ENCODE measurements at regions not wholly inside any gene's neighbourhood (a gene's known extent, or its start where the extent isn't known, plus 50 kb on each side); places are given as distances from the start of the nearest gene placed in this dataset.

- Mint-ChIP-seq H3K27me3 (no peaks in the 10 kb centered on the region), H3K36me3 (peaks cover 2% of the 10 kb centered on the region), H3K9me3 (peaks cover 11 to 38% (median 29%) of the 10 kb centered on the region in 3 donors), H3K27ac (no peak overlapping the region), H3K4me1 (peaks cover 0 to 1% (median 0%) of the 10 kb centered on the region in 3 donors), H3K4me3 (no peak overlapping the region)
Measured at GRCh38 chr1:193333166-193333565, 146.8 kb upstream of the B3GALT2 start.

DNA sequence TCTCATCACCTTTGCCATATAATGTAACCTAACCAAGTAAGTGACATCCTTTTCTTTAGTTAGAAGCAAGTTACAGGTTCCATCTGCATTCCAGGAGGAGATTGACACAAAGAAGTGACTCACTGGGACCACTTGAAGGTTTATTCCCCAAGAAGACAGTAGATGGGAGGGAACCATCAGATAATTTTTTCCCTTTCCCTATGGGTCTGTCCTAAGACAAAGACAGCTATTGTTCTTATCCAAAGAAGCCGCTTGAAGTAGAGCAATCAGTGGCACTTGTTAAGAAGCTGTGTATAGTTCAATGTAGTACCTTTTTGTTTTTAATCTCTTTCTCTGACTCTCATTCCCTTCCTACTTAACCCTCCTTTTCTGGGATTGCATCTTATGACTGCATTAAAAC lies 139.9 kb upstream of the B3GALT2 start:
- peaks cover 8 to 23% (median 22%) of the 10 kb centered on the region in 3 donors for H3K9me3 Mint-ChIP-seq
- H3K36me3 Mint-ChIP-seq = no peaks in the 10 kb centered on the region
- no peak overlapping the region for H3K4me3 Mint-ChIP-seq
- peaks cover 0 to 1% (median 0%) of the 10 kb centered on the region in 3 donors for H3K4me1 Mint-ChIP-seq
- peaks cover 2% of the 10 kb centered on the region for H3K27me3 Mint-ChIP-seq
- H3K27ac Mint-ChIP-seq = no peak overlapping the region

GRCh38 chr1:193325771-193326170 lies 139.4 kb upstream of the B3GALT2 start:
- no peak overlapping the region for H3K4me3 Mint-ChIP-seq
- H3K4me1 Mint-ChIP-seq = peaks cover 0 to 1% (median 0%) of the 10 kb centered on the region in 3 donors
- peaks cover 8 to 22% (median 21%) of the 10 kb centered on the region in 3 donors for H3K9me3 Mint-ChIP-seq
- H3K27me3 Mint-ChIP-seq = peaks cover 2% of the 10 kb centered on the region
- no peak overlapping the region for H3K27ac Mint-ChIP-seq
- H3K36me3 Mint-ChIP-seq = no peaks in the 10 kb centered on the region

DNA sequence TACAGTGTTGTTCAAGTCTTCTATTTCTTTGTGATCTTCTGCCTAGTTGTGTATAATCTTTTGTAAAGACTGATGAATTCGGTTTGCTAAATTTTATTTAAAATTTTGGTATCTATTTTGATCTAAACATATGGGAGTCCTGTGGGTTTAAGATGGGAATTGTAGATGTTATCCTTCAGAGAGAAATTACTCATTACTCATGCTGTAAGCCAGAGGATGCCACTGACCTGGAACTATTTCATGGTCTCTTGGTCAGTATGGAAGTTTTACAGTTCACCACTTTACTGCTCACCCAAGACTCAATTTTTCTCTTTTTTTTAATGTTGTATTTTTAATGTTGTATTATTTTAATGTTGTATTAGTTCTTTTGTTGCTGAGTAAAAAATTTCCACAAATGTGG lies 138.6 kb upstream of the B3GALT2 start:
- Mint-ChIP-seq H3K4me3 (no peak overlapping the region), H3K27me3 (peaks cover 2% of the 10 kb centered on the region), H3K36me3 (no peaks in the 10 kb centered on the region), H3K9me3 (peaks cover 8 to 21% (median 17%) of the 10 kb centered on the region in 3 donors), H3K4me1 (peaks cover 0 to 1% (median 0%) of the 10 kb centered on the region in 3 donors), H3K27ac (no peak overlapping the region)

DNA sequence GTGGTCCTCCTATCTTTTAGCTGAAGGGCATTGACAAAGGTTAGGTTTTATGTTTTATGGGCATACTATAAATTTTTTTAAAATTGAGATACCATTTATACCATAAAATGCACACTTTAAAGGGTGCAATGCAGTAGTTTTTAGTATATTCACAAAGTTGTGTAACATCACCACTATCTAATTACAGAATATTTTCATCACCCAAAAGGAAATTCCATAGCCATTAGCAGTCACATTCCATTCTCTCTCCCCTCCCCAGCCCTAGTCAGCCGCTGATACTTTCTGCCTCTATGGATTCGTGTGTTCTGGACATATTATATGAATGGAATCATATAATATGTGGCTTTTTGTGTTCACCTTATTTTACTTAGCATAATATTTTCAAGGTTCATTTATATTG lies 135.8 kb upstream of the B3GALT2 start:
- Mint-ChIP-seq H3K9me3 (peaks cover 3 to 22% (median 12%) of the 10 kb centered on the region in 3 donors), H3K36me3 (no peaks in the 10 kb centered on the region), H3K27ac (peak overlapping the region in 1 of 3 donors; percentile 41), H3K4me3 (no peak overlapping the region), H3K27me3 (peaks cover 2% of the 10 kb centered on the region), H3K4me1 (no peaks in the 10 kb centered on the region)

DNA sequence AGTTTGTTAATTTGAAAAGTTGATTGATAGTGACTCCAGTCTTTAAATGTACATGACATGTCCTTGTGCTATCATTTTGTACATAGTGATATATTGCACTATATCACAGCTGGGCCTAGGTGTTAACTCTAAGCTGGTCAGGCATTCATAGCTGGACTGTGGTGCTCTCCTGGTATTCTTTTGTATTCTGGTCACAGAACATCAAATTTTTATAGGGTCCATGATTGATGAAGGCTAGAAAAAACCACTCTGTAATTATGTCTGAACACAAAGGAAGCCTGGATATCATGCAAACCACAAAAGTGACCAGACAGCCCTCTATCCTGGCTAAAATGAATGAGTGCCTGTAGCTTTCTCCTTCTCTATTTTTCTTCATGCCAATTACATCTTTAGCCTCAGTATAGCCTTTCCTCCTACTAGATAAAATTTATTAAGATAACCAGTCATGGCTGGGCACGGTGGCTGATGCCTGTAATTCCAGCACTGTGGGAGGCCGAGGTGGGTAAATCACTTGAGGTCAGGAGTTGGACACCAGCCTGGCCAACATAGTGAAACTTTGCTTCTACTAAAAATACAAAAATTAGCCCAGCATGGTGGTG lies 134.9 kb upstream of the B3GALT2 start:
- Mint-ChIP-seq H3K4me1 (no peaks in the 10 kb centered on the region), H3K27ac (no peak overlapping the region), H3K36me3 (no peaks in the 10 kb centered on the region), H3K4me3 (no peak overlapping the region), H3K27me3 (peaks cover 2% of the 10 kb centered on the region), H3K9me3 (peaks cover 3 to 22% (median 12%) of the 10 kb centered on the region in 3 donors)

DNA sequence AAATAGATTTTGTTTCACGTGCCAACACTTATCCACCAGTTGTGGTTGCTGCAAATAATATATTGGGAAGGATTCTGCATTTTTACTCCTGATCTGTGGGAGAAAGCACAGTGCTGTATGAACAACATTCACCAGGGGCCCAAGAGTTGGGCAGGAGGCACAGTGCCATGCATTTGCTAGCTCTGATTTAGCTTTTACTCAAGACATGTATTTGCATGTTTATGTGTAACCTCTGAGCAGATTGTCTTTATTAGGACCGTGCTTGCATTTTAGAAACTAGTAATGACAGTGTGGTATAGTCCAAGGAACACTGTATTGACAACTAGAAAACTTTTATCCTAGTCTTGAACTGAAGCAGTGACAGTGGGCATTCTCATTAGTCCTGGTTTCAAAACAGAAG lies 133.9 kb upstream of the B3GALT2 start:
- H3K9me3 Mint-ChIP-seq = peaks cover 3 to 22% (median 7%) of the 10 kb centered on the region in 3 donors
- no peak overlapping the region for H3K27ac Mint-ChIP-seq
- no peak overlapping the region for H3K4me3 Mint-ChIP-seq
- H3K27me3 Mint-ChIP-seq = no peaks in the 10 kb centered on the region
- H3K36me3 Mint-ChIP-seq = no peaks in the 10 kb centered on the region
- H3K4me1 Mint-ChIP-seq = no peaks in the 10 kb centered on the region

DNA sequence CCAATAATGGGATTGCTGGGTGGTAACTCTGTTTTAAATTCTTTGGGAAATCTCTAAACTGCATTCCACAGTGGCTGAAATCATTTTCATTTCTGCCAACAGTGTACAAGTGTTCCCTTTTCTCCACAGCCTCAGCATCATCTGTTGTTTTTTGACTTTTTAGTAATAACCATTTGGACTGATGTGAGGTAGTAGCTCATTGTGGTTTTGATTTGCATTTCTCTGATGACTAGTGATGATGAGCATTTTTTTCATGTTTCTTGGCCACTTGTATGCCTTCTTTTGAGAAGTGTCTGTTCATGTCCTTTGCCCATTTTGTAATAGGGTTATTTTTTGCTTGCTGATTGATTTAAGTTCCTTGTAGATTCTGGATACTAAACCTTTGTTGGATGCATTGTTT lies 131.9 kb upstream of the B3GALT2 start:
- no peaks in the 10 kb centered on the region for H3K36me3 Mint-ChIP-seq
- no peaks in the 10 kb centered on the region for H3K27me3 Mint-ChIP-seq

GRCh38 chr1:193313354-193314140 lies 127.1 kb upstream of the B3GALT2 start:
- Mint-ChIP-seq H3K4me3 (no peak overlapping the region), H3K36me3 (no peaks in the 10 kb centered on the region), H3K9me3 (peaks cover 0 to 6% (median 5%) of the 10 kb centered on the region in 3 donors), H3K4me1 (no peaks in the 10 kb centered on the region), H3K27me3 (no peaks in the 10 kb centered on the region), H3K27ac (peak overlapping the region in 1 of 3 donors; percentile 13)

More for the DNA sequence above, 131.9 kb upstream of the B3GALT2 start:
- no peak overlapping the region for H3K4me3 Mint-ChIP-seq
- H3K4me1 Mint-ChIP-seq = no peaks in the 10 kb centered on the region
- peaks cover 3 to 22% (median 7%) of the 10 kb centered on the region in 3 donors for H3K9me3 Mint-ChIP-seq
- H3K27ac Mint-ChIP-seq = no peak overlapping the region

DNA sequence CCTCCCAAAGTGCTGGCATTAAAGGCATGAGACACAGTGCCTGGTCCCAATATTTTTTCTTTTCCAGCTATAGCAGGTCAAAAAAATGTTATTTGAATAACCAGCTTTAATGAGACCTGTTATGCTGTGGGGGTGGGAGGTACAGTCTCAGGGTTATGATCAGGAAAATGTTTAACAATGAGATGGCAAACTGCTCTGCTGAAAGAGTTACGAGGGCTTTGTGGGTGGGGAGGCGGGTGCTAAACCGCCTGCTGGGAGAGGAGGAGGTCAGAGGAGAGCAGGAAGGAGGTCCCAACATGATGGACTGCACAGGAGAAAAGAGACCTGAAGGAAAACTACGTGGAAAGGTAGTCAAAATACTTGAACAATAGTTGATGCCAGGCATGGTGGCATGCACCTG lies 126.0 kb upstream of the B3GALT2 start:
- Mint-ChIP-seq H3K9me3 (no peaks in the 10 kb centered on the region), H3K4me1 (no peaks in the 10 kb centered on the region), H3K4me3 (no peak overlapping the region), H3K36me3 (no peaks in the 10 kb centered on the region), H3K27ac (no peak overlapping the region), H3K27me3 (no peaks in the 10 kb centered on the region)

- Mint-ChIP-seq H3K27me3 (no peaks in the 10 kb centered on the region), H3K4me3 (no peak overlapping the region), H3K4me1 (no peaks in the 10 kb centered on the region), H3K27ac (no peak overlapping the region), H3K36me3 (no peaks in the 10 kb centered on the region), H3K9me3 (no peaks in the 10 kb centered on the region)
Measured at GRCh38 chr1:193311226-193311948, 125.0 kb upstream of the B3GALT2 start.

DNA sequence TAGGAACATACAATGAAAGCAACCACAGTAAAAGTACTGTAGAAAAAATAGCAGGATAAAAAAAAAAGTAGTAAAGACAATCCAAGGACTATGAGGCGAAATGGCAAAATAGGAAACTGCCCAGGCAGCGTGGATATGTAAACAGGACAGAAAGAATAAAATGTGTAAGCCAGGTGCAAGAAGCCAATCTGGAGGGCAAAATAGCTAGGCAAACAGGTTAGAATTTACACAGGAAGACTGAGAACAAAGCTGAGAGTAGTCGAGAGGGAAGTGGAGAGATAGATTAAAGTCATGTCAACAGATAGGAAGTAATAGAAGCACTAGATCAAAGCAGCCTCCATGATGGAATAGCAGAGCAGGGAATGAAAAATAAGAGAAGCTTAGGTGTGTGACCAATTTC lies 124.2 kb upstream of the B3GALT2 start:
- H3K27ac Mint-ChIP-seq = peak overlapping the region in 1 of 3 donors; percentile 21
- H3K36me3 Mint-ChIP-seq = no peaks in the 10 kb centered on the region
- H3K4me1 Mint-ChIP-seq = no peaks in the 10 kb centered on the region
- H3K27me3 Mint-ChIP-seq = no peaks in the 10 kb centered on the region
- no peak overlapping the region for H3K4me3 Mint-ChIP-seq
- H3K9me3 Mint-ChIP-seq = no peaks in the 10 kb centered on the region

DNA sequence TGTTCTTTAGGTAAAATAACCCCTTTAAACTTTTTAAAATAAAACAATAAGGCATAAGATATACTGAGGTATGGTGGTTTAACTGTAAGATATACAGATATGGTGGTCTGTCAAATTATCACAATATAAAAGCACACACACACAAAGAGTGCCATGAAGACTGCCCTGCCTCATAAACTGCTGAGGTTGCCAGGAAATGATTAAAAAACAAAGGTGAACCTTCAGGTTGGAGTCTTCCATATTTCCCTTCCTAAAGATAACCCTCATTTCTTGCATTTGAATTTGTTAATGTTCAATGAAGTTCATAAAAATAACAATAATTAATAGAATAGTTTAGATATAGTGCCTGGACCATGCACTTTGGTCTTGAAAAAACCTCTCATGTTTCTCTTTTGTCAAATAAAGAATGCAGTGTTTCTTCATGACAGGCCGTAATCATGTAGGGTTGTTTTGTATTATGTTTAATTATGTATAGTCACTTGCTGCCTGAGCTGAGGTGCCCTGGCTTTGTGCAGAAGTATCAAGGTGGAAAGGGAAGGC lies 123.6 kb upstream of the B3GALT2 start:
- Mint-ChIP-seq H3K4me3 (no peak overlapping the region), H3K27ac (peak overlapping the region in 1 of 3 donors; percentile 21), H3K4me1 (no peaks in the 10 kb centered on the region), H3K9me3 (no peaks in the 10 kb centered on the region), H3K36me3 (no peaks in the 10 kb centered on the region), H3K27me3 (no peaks in the 10 kb centered on the region)

DNA sequence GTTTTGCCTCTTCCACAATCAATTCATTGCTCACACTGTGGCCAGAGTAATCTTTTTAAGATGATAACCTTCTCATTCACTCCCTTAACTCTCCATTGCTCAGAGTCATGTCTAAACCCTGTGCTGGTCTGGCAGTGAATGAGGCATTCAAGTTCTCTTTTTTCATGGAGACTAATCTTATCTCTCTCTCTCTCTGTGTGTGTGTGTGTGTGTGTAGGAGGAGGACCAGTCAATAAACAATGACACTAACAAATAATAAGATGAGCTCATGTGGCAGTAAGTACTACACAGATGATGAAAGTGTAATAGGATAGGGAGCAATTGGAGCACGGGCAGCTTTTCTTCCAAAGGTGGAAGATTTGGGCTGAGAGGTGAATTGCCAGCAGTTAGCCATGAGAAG lies 122.0 kb upstream of the B3GALT2 start:
- no peaks in the 10 kb centered on the region for H3K9me3 Mint-ChIP-seq
- H3K27me3 Mint-ChIP-seq = no peaks in the 10 kb centered on the region
- no peaks in the 10 kb centered on the region for H3K4me1 Mint-ChIP-seq
- no peaks in the 10 kb centered on the region for H3K36me3 Mint-ChIP-seq
- no peak overlapping the region for H3K27ac Mint-ChIP-seq
- no peak overlapping the region for H3K4me3 Mint-ChIP-seq

DNA sequence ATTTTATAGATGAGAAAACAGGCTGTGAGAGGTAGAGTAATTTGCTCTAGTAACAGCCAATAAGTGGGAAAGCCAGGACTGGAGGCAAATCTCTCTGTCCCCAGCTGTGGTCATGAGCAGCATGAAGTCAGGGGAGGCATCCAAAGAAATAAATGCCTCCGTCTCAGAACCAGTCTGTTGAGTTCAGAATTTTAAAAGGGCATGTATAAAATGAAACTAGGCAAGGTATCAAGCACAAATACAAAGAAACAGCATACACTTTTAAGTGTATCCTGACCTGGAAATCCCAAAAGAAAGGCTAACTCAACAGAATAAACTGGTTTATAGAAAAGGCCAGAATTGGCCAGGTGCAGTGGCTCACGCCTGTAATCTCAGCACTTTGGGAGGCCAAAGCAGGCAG lies 120.0 kb upstream of the B3GALT2 start:
- peak overlapping the region in 1 of 3 donors; percentile 28 for H3K27ac Mint-ChIP-seq

More for the DNA sequence above, 120.0 kb upstream of the B3GALT2 start:
- Mint-ChIP-seq H3K4me3 (no peak overlapping the region), H3K9me3 (no peaks in the 10 kb centered on the region), H3K27me3 (no peaks in the 10 kb centered on the region), H3K36me3 (no peaks in the 10 kb centered on the region), H3K4me1 (peaks cover 0 to 5% (median 2%) of the 10 kb centered on the region in 3 donors)
